ENCODE measurements at regions not wholly inside any gene's neighbourhood (a gene's known extent, or its start where the extent isn't known, plus 50 kb on each side); places are given as distances from the start of the nearest gene placed in this dataset.

- H3K4me1 ChIP-seq (ENCODE audit: insufficient read depth, low read length), result peaks cover 14% of the 10 kb centered on the region
- H3K9me3 ChIP-seq (ENCODE audit: low read length), result no peaks in the 10 kb centered on the region
- no peaks in the 10 kb centered on the region for H3K27me3 ChIP-seq (ENCODE audit: control insufficient read depth in 1 of 2, insufficient read depth in 2 of 2, low read length in 2 of 2)
- no peak overlapping the region for H3K9ac ChIP-seq (ENCODE audit: low read length)
- H3K36me3 ChIP-seq (ENCODE audit: insufficient read depth, low read length), result no peaks in the 10 kb centered on the region
- H3K4me3 ChIP-seq (ENCODE audit: low read depth in 1 of 2, low read length in 2 of 2), result no peak overlapping the region
- no peak overlapping the region for H3K27ac ChIP-seq (ENCODE audit: low read depth, low read length)
Observed at GRCh38 chr2:236726701-236727450, 157.3 kb downstream of the ACKR3 start.

GRCh38 chr2:236728916-236729670 lies 159.5 kb downstream of the ACKR3 start:
- no peaks in the 10 kb centered on the region for H3K9me3 ChIP-seq (ENCODE audit: low read length)
- H3K27me3 ChIP-seq (ENCODE audit: control insufficient read depth in 1 of 2, insufficient read depth in 2 of 2, low read length in 2 of 2), result no peaks in the 10 kb centered on the region
- H3K9ac ChIP-seq (ENCODE audit: low read length), result no peak overlapping the region
- peaks cover 23% of the 10 kb centered on the region for H3K4me1 ChIP-seq (ENCODE audit: insufficient read depth, low read length)
- no peaks in the 10 kb centered on the region for H3K36me3 ChIP-seq (ENCODE audit: insufficient read depth, low read length)
- H3K27ac ChIP-seq (ENCODE audit: low read depth, low read length), result no peak overlapping the region
- H3K4me3 ChIP-seq (ENCODE audit: low read depth in 1 of 2, low read length in 2 of 2), result no peak overlapping the region

- Histone ChIP-seq H3K36me3 (ENCODE audit: insufficient read depth, low read length) (no peaks in the 10 kb centered on the region), H3K9ac (ENCODE audit: low read length) (no peak overlapping the region), H3K27me3 (ENCODE audit: control insufficient read depth in 1 of 2, insufficient read depth in 2 of 2, low read length in 2 of 2) (no peaks in the 10 kb centered on the region), H3K4me1 (ENCODE audit: insufficient read depth, low read length) (peaks cover 23% of the 10 kb centered on the region), H3K4me3 (ENCODE audit: low read depth in 1 of 2, low read length in 2 of 2) (no peak overlapping the region), H3K9me3 (ENCODE audit: low read length) (no peaks in the 10 kb centered on the region), H3K27ac (ENCODE audit: low read depth, low read length) (no peak overlapping the region)
Observed at GRCh38 chr2:236730393-236730792, 160.8 kb downstream of the ACKR3 start.

GRCh38 chr2:236731767-236732580 lies 162.3 kb downstream of the ACKR3 start:
- Histone ChIP-seq H3K36me3 (ENCODE audit: insufficient read depth, low read length) (no peaks in the 10 kb centered on the region), H3K9me3 (ENCODE audit: low read length) (no peaks in the 10 kb centered on the region), H3K4me3 (ENCODE audit: low read depth in 1 of 2, low read length in 2 of 2) (no peak overlapping the region), H3K27me3 (ENCODE audit: control insufficient read depth in 1 of 2, insufficient read depth in 2 of 2, low read length in 2 of 2) (no peaks in the 10 kb centered on the region), H3K27ac (ENCODE audit: low read depth, low read length) (peak overlapping the region; percentile 45), H3K4me1 (ENCODE audit: insufficient read depth, low read length) (peaks cover 23% of the 10 kb centered on the region), H3K9ac (ENCODE audit: low read length) (no peak overlapping the region)

GRCh38 chr2:236733156-236733555 lies 163.5 kb downstream of the ACKR3 start:
- Histone ChIP-seq H3K4me1 (ENCODE audit: insufficient read depth, low read length) (peaks cover 23% of the 10 kb centered on the region), H3K9ac (ENCODE audit: low read length) (no peak overlapping the region), H3K4me3 (ENCODE audit: low read depth in 1 of 2, low read length in 2 of 2) (no peak overlapping the region), H3K27me3 (ENCODE audit: control insufficient read depth in 1 of 2, insufficient read depth in 2 of 2, low read length in 2 of 2) (no peaks in the 10 kb centered on the region), H3K9me3 (ENCODE audit: low read length) (no peaks in the 10 kb centered on the region), H3K27ac (ENCODE audit: low read depth, low read length) (no peak overlapping the region), H3K36me3 (ENCODE audit: insufficient read depth, low read length) (no peaks in the 10 kb centered on the region)

GRCh38 chr2:236735825-236736238 lies 166.2 kb downstream of the ACKR3 start:
- Histone ChIP-seq H3K27ac (ENCODE audit: low read depth, low read length) (no peak overlapping the region), H3K27me3 (ENCODE audit: control insufficient read depth in 1 of 2, insufficient read depth in 2 of 2, low read length in 2 of 2) (no peaks in the 10 kb centered on the region), H3K9me3 (ENCODE audit: low read length) (no peaks in the 10 kb centered on the region), H3K4me3 (ENCODE audit: low read depth in 1 of 2, low read length in 2 of 2) (no peak overlapping the region), H3K4me1 (ENCODE audit: insufficient read depth, low read length) (peaks cover 20% of the 10 kb centered on the region), H3K9ac (ENCODE audit: low read length) (no peak overlapping the region), H3K36me3 (ENCODE audit: insufficient read depth, low read length) (no peaks in the 10 kb centered on the region)

- H3K27me3 ChIP-seq (ENCODE audit: control insufficient read depth in 1 of 2, insufficient read depth in 2 of 2, low read length in 2 of 2), result no peaks in the 10 kb centered on the region
- H3K9me3 ChIP-seq (ENCODE audit: low read length), result no peaks in the 10 kb centered on the region
- no peak overlapping the region for H3K27ac ChIP-seq (ENCODE audit: low read depth, low read length)
- H3K4me3 ChIP-seq (ENCODE audit: low read depth in 1 of 2, low read length in 2 of 2), result no peak overlapping the region
- no peak overlapping the region for H3K9ac ChIP-seq (ENCODE audit: low read length)
- H3K36me3 ChIP-seq (ENCODE audit: insufficient read depth, low read length), result no peaks in the 10 kb centered on the region
- no peaks in the 10 kb centered on the region for H3K4me1 ChIP-seq (ENCODE audit: insufficient read depth, low read length)
Observed at GRCh38 chr2:236738030-236738429, 168.4 kb downstream of the ACKR3 start.

GRCh38 chr2:236738896-236739295 lies 169.3 kb downstream of the ACKR3 start:
- Histone ChIP-seq H3K4me1 (ENCODE audit: insufficient read depth, low read length) (no peaks in the 10 kb centered on the region), H3K4me3 (ENCODE audit: low read depth in 1 of 2, low read length in 2 of 2) (no peak overlapping the region), H3K9me3 (ENCODE audit: low read length) (no peaks in the 10 kb centered on the region), H3K36me3 (ENCODE audit: insufficient read depth, low read length) (no peaks in the 10 kb centered on the region), H3K27me3 (ENCODE audit: control insufficient read depth in 1 of 2, insufficient read depth in 2 of 2, low read length in 2 of 2) (no peaks in the 10 kb centered on the region), H3K27ac (ENCODE audit: low read depth, low read length) (no peak overlapping the region), H3K9ac (ENCODE audit: low read length) (no peak overlapping the region)

- Histone ChIP-seq H3K27ac (ENCODE audit: low read depth, low read length) (no peak overlapping the region), H3K9me3 (ENCODE audit: low read length) (no peaks in the 10 kb centered on the region), H3K9ac (ENCODE audit: low read length) (no peak overlapping the region), H3K4me1 (ENCODE audit: insufficient read depth, low read length) (no peaks in the 10 kb centered on the region), H3K36me3 (ENCODE audit: insufficient read depth, low read length) (no peaks in the 10 kb centered on the region), H3K27me3 (ENCODE audit: control insufficient read depth in 1 of 2, insufficient read depth in 2 of 2, low read length in 2 of 2) (no peaks in the 10 kb centered on the region), H3K4me3 (ENCODE audit: low read depth in 1 of 2, low read length in 2 of 2) (no peak overlapping the region)
Observed at GRCh38 chr2:236739663-236740062, 170.0 kb downstream of the ACKR3 start.

GRCh38 chr2:236740506-236740905 lies 170.9 kb downstream of the ACKR3 start:
- Histone ChIP-seq H3K27ac (ENCODE audit: low read depth, low read length) (no peak overlapping the region), H3K9me3 (ENCODE audit: low read length) (no peaks in the 10 kb centered on the region), H3K4me3 (ENCODE audit: low read depth in 1 of 2, low read length in 2 of 2) (no peak overlapping the region), H3K9ac (ENCODE audit: low read length) (no peak overlapping the region), H3K4me1 (ENCODE audit: insufficient read depth, low read length) (no peaks in the 10 kb centered on the region), H3K36me3 (ENCODE audit: insufficient read depth, low read length) (no peaks in the 10 kb centered on the region), H3K27me3 (ENCODE audit: control insufficient read depth in 1 of 2, insufficient read depth in 2 of 2, low read length in 2 of 2) (no peaks in the 10 kb centered on the region)

Data from muscle layer of colon (tissue), 2 donors.